NCI-H774 (cell line): ENCODE measurements at regions not wholly inside any gene's neighbourhood (a gene's known extent, or its start where the extent isn't known, plus 50 kb on each side); places are given as distances from the start of the nearest gene placed in this dataset.
"Not testable (repeated sequence)": the region's sequence is repeated elsewhere in the genome, so short reads cannot be mapped to it uniquely, and the experiment has no call there.

Experiments
- DNase-seq: peaks from one replicate; lab custom pipeline; 2025; lab: John Stamatoyannopoulos, UW

DNA sequence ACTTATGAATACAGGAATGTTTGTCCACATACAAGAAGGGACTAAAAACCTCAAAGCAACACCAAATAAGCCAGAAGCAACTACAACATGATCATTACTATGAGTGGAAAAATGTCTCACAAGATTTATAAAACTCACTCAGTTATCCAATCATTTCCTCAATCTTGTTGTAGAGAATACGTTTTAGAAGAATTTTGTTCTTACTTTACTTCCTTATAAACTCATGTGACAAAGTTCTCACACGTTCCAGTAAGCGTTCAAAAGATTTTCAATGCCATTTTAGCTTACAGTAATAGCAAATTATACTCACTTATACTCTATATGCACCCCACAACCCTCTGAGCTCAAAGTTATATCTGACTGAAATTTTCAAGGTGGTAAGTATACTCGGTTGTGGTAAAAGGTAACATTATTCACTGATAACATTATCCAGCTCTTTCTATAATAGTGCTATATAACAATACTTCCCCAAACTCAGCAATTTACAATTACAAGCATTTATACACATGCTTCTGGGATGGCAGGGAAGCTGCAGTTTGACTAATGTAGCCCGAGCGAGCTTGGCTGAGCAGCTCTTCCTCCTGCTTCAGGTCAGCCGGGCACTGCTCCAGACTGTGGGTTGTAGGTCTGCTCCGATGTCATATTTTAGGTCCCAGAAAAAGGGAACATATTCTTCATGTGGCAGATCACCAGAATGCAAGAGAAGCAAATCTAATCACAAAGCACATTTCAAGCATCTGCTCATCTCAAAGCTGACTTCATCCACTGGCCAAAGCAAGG lies 226.3 kb downstream of the RCHY1 start:
- DNase-seq = no peak

DNA sequence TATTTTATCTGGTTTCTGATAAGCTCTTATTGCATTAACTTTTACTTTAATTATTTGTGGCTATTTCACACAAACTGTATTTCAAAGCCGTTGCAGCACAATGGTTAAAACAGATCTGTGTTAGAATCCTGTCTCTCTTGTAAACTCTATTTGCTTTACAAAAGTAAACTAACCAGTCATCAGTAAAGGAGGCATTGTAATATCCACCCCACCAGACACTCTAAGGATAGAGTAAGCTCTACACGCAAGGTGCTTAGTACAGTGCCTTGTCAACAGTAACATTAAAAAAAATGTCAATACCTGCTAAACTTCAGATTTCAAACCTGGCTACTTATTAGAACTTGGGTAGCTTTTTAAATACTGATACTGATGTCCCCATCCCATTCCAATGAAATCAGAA lies 228.4 kb downstream of the RCHY1 start:
- DNase-seq = no peak

DNA sequence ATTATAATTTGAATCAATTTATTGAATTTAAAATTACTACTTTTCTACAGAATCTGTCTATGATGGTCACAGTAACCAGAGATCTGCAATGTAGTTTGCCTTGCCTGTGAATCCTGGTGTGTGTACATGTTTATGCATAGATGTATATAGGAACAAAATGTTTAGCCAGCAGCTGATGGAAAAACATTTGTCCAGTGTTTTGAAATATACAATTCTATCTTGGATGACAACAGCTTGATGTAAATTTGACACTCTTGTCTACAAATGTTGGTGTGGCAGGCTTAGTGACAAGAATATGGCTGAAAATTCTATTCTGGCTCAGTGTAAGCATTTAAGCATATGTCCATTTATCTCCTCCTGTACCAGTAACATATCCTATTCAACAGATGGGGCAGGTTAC lies 229.4 kb downstream of the RCHY1 start:
- DNase-seq = no peak

- DNase-seq = not testable (repeated sequence)
Measured at GRCh38 chr4:75280461-75280860, 233.7 kb downstream of the RCHY1 start.

DNA sequence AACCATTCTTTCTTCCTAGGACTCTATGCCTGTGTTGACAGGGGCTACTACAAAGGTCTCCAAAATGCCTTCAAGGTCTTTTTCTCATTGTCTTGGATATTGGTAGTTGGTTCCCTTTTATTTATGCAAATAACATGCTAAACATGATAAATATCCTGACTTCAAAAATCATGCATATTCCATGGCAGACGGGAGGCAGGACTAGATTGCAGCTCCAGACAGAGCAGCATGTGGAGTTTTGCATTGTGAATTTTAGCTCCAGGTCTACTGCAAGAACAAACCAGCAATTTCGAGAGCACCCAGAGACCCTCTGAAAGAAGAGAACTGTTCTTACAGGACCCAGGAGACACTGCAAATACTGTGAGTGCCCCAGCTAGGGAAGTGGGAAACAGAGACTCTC lies 254.9 kb downstream of the RCHY1 start:
- no peak for DNase-seq

- no peak for DNase-seq
Measured at GRCh38 chr4:75255261-75255660, 258.9 kb downstream of the RCHY1 start.

DNA sequence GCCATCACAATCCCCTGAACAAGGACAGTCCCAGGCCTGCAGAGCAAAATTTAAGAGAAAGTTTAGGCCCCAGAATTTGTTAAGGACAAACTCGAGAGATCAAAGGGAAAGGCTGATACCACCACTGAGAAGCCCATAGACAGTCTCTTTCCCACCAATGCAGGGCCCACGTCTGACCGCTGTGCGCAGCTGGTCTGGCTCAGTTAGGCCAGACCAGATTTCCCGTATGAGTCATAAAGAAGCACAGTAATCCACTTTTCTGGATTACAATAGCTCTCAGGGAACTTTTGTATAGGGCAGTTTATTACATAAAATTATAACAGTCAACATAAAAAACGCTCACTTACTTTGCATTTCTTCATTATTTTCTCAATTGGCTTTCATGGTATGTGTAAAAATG lies 259.5 kb downstream of the RCHY1 start:
- DNase-seq = no peak

GRCh38 chr4:75253094-75253493 lies 261.1 kb downstream of the RCHY1 start:
- not testable (repeated sequence) for DNase-seq

- no peak for DNase-seq
Measured at GRCh38 chr4:75251547-75251946, 262.7 kb downstream of the RCHY1 start.

- DNase-seq = no peak
Measured at GRCh38 chr4:75249739-75250138, 264.5 kb downstream of the RCHY1 start.

DNA sequence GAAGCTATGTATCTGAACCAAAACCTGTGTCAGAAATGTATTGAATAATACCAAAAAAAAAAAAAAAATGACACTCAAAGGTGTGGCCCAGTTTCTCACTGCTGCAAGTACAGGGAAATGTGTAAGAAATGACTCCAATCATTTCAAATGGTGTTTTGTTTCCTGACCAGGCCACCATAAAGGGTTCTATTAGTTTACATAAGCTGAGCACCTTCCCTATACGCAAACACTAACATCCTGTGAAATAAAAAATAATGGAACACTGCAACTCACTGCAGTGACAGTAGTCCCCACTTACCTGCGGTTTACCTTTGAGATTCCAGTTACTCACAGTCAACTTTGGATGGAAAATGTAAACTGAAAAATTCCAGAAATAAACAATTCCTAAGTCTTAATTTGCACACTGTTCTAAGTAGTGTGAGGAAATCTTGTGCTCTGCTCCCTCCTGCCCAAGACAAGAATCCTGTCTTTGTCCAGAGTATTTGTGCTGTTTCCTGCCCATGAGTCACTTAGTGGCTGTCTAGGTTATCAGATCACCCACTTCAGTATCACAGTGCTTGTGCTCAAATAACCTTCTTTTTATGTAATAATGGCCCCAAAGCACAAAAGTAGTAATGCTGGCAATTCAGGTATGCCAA lies 265.3 kb downstream of the RCHY1 start:
- peak; percentile 31 for DNase-seq

DNA sequence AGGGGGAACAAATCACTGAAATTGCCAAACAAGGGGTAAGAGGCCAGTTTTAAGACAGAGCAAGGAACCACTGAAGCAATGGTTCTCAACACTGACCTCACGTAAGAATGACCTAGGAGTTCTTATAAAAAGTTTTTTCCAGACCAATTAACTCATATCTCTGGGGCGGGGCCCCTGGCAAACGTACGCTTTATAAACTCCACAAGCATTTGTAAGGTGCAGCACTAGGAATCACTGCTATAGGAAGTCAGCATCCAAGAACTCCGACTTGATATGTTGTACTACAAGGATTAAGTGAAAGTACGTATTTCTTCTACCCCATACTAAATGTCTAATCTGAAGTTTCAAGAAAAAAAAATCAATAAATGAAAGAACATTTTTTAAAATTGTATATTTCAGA lies 269.9 kb downstream of the RCHY1 start:
- DNase-seq = no peak

- no peak for DNase-seq
Measured at GRCh38 chr4:75243570-75243969, 270.6 kb downstream of the RCHY1 start.

GRCh38 chr4:75235359-75235951 lies 278.7 kb downstream of the RCHY1 start:
- DNase-seq = no peak

- no peak for DNase-seq
Measured at GRCh38 chr4:75232546-75232945, 281.7 kb downstream of the RCHY1 start.

DNA sequence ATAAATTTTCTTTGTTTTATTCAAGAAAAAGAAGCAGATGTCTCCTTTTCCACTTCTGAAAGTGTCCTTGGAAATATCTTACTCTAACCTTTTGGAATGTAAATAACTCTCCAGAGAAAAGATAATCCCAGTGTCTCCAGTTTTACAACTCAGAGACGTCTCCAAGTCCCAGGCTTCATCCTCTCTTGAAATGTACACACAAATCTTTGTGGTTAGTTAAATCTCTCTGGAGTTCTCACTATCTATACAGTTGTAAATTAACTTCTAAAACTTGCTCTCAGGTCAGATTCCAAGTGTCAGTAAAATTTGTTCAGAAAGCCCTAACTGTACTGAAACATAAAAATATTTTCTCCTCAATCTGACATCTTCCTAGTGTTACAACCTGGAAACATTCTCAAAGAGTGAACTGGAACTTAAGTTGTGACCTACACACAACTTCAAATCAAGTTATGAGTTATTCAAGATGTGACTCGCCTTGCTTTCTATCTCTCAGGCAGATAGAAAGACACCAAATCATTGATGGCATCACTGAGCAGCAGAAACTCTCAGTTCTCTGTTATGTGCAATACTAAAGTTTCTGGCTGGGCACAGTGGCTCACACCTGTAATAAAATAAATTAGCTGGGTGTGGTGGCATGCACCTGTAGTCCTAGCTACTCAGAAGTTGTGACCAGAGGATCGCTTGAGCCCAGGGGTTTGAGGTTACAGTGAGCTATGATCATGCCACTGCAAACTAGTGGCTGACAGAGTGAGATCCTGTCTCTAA lies 284.2 kb downstream of the RCHY1 start:
- DNase-seq = no peak

DNA sequence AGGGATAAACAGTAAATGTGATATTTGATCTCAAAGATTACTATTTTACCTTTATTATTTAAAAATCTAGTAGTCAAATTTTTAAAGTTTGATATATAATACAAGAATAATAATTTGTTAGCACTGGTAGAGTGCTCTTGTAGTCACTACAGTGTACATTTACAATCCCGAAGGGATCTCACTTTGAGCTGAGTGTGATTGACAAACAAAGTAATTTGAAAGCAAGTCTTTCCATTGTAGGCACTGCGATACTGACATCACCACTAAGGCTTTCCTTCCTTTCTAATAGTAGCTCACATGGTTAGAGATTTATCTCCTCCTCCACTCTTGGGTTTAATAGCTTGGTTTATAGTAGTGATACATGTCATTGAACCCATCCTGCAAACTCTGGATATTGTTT lies 280.6 kb downstream of the PARM1 start:
- DNase-seq = no peak

DNA sequence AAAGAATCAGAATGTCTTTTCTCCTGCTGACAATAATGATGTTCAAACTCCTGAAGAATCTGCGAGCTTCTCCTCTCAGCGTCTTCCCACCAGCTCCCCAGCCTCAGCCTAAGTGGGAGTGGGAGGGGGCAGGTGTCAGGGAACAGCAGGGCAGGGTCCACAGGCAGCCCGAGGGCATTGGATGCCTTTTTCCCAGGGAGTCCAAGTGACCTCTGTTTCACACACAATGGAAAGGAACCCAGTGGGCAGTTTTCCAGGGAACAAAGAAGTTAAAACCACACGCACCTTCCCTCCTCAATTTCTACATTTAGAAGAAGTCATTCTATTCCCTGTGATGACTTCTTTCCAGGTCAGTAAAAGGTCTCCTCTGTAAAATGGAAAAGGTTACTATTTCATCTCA lies 278.5 kb downstream of the PARM1 start:
- no peak for DNase-seq

DNA sequence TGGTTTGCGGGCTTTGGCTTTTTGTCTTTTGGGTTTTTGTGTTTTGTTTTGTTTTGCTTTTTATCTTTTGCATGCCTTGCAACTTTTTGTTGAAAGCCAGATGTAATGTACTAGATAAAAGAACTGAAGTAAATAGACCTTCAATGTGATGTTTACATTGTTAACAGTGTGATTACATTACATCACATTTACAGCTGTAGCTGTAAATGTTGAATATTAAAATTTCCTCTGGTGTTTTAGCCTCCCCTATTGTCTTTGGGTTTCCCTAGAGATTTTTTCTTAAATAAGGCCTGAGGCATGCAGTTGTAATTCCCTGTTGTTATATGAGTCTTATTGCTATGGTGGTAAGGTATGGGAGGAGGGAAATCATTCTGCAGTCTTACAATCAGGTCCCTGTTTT lies 275.0 kb downstream of the PARM1 start:
- DNase-seq = no peak

DNA sequence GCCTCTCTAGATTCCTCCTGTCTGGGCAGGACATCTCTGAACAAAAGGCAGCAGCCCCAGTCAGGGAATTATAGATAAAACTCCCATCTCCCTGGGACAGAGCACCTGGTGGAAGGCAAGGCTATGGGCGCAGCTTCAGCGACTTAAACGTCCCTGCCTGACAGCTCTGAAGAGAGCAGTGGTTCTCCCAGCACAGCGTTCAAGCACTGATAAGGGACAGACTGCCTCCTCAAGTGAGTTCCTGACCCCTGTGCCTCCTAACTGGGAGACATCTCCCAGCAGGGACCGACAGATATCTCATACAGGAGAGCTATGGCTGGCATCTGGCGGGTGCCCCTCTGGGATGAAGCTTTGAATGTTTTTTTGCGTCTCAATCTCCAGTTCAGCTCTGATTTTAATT lies 262.2 kb downstream of the PARM1 start:
- no peak for DNase-seq

DNA sequence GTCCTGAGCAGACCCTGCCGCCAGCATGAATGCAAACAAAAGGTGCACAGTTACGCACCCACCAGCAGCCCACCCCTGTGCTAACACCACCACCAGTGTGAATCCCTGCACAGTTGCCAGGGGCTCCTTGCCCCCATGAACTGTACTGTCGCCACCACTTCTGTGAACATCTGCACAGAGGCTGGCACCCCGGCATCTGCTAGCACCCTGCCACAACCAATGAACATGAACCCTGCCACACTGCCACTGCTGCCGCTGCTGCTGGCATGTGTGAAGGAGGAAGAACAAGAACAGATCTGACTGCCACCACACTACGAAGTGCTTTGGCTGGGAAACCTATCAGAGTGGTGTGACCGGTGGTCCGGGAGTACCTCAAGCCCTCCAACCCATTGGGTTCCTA lies 261.3 kb downstream of the PARM1 start:
- DNase-seq = no peak

- DNase-seq = not testable (repeated sequence)
Measured at GRCh38 chr4:75192182-75192581, 259.3 kb downstream of the PARM1 start.
